ENCODE measurements at regions not wholly inside any gene's neighbourhood (a gene's known extent, or its start where the extent isn't known, plus 50 kb on each side); places are given as distances from the start of the nearest gene placed in this dataset.

- Histone ChIP-seq H3K36me3 (ENCODE audit: control insufficient read depth in 2 of 2, extremely low read depth in 1 of 2, insufficient read depth in 2 of 2, low read length in 2 of 2) (no peaks in the 10 kb centered on the region), H3K27ac (ENCODE audit: control insufficient read depth, insufficient read depth, low read length) (no peak overlapping the region), H3K4me1 (ENCODE audit: control insufficient read depth, extremely low read depth, insufficient read depth, low read length) (peaks cover 7% of the 10 kb centered on the region), H3K79me2 (ENCODE audit: control insufficient read depth, insufficient read depth, low read length) (no peaks in the 10 kb centered on the region), H4K20me1 (ENCODE audit: control insufficient read depth, extremely low read depth, insufficient read depth, low read length) (no peaks in the 10 kb centered on the region), H3K27me3 (ENCODE audit: control insufficient read depth, extremely low read depth, insufficient read depth, low read length) (no peaks in the 10 kb centered on the region), H3K9ac (ENCODE audit: control insufficient read depth, extremely low read depth, insufficient read depth, low read length) (no peak overlapping the region), H3K9me3 (ENCODE audit: control insufficient read depth, low read depth, low read length) (no peaks in the 10 kb centered on the region), H3K9me1 (ENCODE audit: control insufficient read depth, extremely low read depth, insufficient read depth, low read length) (no peaks in the 10 kb centered on the region), H3K4me3 (ENCODE audit: control insufficient read depth in 2 of 3, extremely low read depth in 1 of 3, insufficient read depth in 2 of 3, low read depth in 1 of 3, low read length in 3 of 3) (no peak overlapping the region), H3K4me2 (ENCODE audit: control insufficient read depth, extremely low read depth, insufficient read depth, low read depth, low read length) (no peak overlapping the region), H2AFZ (ENCODE audit: control insufficient read depth, low read length) (no peak overlapping the region)
- FAIRE-seq (no peak), DNase-seq (ENCODE audit: low read depth, low spot score) (no peak)
- TF ChIP-seq CTCF (optimal IDR thresholded peaks at IDR 0.05 in 1 of 3, IDR thresholded peaks at IDR 0.05 in 1 of 3, conservative IDR thresholded peaks at IDR 0.05 in 1 of 3; ENCODE audit: extremely low read depth in 1 of 3, insufficient read depth in 2 of 3, low read length in 3 of 3) (no peak), EZH2 (IDR thresholded peaks at IDR 0.05; ENCODE audit: low read length) (no peak)
- dilution Hi-C loops (cut with MboI; ENCODE audit: extremely low pct_ligation_motif_present, low sequenced_read_pairs), result no loop called here
These were observed 107.7 kb upstream of the ZNF648 start for GRCh38 chr1:182169203-182169602.

- Histone ChIP-seq H3K9ac (ENCODE audit: control insufficient read depth, extremely low read depth, insufficient read depth, low read length) (no peak overlapping the region), H3K4me1 (ENCODE audit: control insufficient read depth, extremely low read depth, insufficient read depth, low read length) (no peaks in the 10 kb centered on the region), H3K4me2 (ENCODE audit: control insufficient read depth, extremely low read depth, insufficient read depth, low read depth, low read length) (no peak overlapping the region), H3K4me3 (ENCODE audit: control insufficient read depth in 2 of 3, extremely low read depth in 1 of 3, insufficient read depth in 2 of 3, low read depth in 1 of 3, low read length in 3 of 3) (no peak overlapping the region), H3K9me1 (ENCODE audit: control insufficient read depth, extremely low read depth, insufficient read depth, low read length) (no peaks in the 10 kb centered on the region), H3K79me2 (ENCODE audit: control insufficient read depth, insufficient read depth, low read length) (no peaks in the 10 kb centered on the region), H3K9me3 (ENCODE audit: control insufficient read depth, low read depth, low read length) (no peaks in the 10 kb centered on the region), H2AFZ (ENCODE audit: control insufficient read depth, low read length) (peak overlapping the region; percentile 17), H3K36me3 (ENCODE audit: control insufficient read depth in 2 of 2, extremely low read depth in 1 of 2, insufficient read depth in 2 of 2, low read length in 2 of 2) (no peaks in the 10 kb centered on the region), H4K20me1 (ENCODE audit: control insufficient read depth, extremely low read depth, insufficient read depth, low read length) (no peaks in the 10 kb centered on the region), H3K27me3 (ENCODE audit: control insufficient read depth, extremely low read depth, insufficient read depth, low read length) (no peaks in the 10 kb centered on the region), H3K27ac (ENCODE audit: control insufficient read depth, insufficient read depth, low read length) (no peak overlapping the region)
- dilution Hi-C loops (cut with MboI; ENCODE audit: extremely low pct_ligation_motif_present, low sequenced_read_pairs), result no loop called here
- FAIRE-seq, result no peak
- TF ChIP-seq EZH2 (IDR thresholded peaks at IDR 0.05; ENCODE audit: low read length) (no peak), CTCF (optimal IDR thresholded peaks at IDR 0.05 in 1 of 3, IDR thresholded peaks at IDR 0.05 in 1 of 3, conservative IDR thresholded peaks at IDR 0.05 in 1 of 3; ENCODE audit: extremely low read depth in 1 of 3, insufficient read depth in 2 of 3, low read length in 3 of 3) (no peak)
- no peak for DNase-seq (ENCODE audit: low read depth, low spot score)
These were observed 105.2 kb upstream of the ZNF648 start for GRCh38 chr1:182166750-182167149.

Measured in keratinocyte (primary cell).